HCT116 (cell line): ENCODE measurements at regions not wholly inside any gene's neighbourhood (a gene's known extent, or its start where the extent isn't known, plus 50 kb on each side); places are given as distances from the start of the nearest gene placed in this dataset.

ENCODE experiments used
- ATAC-seq: fragments of 200-7000 bp; cut with Tn5 transposase; 2 replicates; pipeline ENCODE4 v1.9.1; 2020; ENCODE audit warnings: mild to moderate bottlenecking, moderate library complexity
- BruUV-seq: library from RNA; stranded (reverse); fragments of 400-500 nt; replicated peaks from 2 replicates; lab custom pipeline; 2021; lab: Mats Ljungman, UMichigan
- CTCF ChIA-PET: fragments of 300-600 bp; sonication (Branson Sonifier 250); formaldehyde crosslinking; loops from one replicate; lab custom pipeline; 2021; ENCODE audit warnings: antibody characterized with exemption; lab: Charles Lee
- POLR2A ChIA-PET: fragments of 300-600, 350-600 bp; sonication (Branson Sonifier 250); formaldehyde crosslinking; loops from one replicate; lab custom pipeline; 2021; ENCODE audit warnings: antibody characterized with exemption; lab: Charles Lee
- RAD21 ChIA-PET, 2 experiments: fragments of 300-600 bp; sonication (Branson Sonifier 250); formaldehyde crosslinking; loops; one replicate each; lab custom pipeline; 2023; ENCODE audit warnings: low total read pairs in 2 of 2; ENCODE audit not compliant: uncharacterized antibody in 2 of 2, unreplicated experiment in 2 of 2, low non-redundant PET in 1 of 2; lab: Charles Lee
- DNase-seq: peaks from one replicate; pipeline ENCODE4 v3.0.0-alpha.2; 2010; ENCODE audit warnings: low read depth, low spot score
- H2AFZ ChIP-seq: fragments of 200-600 bp; shearing (Covaris generic), sonication (generic); 2 replicates; pipeline ENCODE4 v1.6.1; 2017; ENCODE audit warnings: low read depth, mixed run types, mixed read lengths, antibody characterized with exemption, low read length; ENCODE audit not compliant: poor library complexity, severe bottlenecking
- H3K27ac ChIP-seq: 2 replicates; pipeline ENCODE4 v1.5.1; 2012; ENCODE audit warnings: low read depth, low read length
- H3K27me3 ChIP-seq: fragments of 200-600 bp; sonication (generic); 2 replicates; pipeline ENCODE4 v1.6.1; 2016; ENCODE audit warnings: mixed run types, low read length, mixed read lengths; ENCODE audit not compliant: insufficient read depth
- H3K36me3 ChIP-seq, 2 experiments: fragments of 200-500 bp in 1 of 2; fragments of 200-600 bp in 1 of 2; sonication (Bioruptor generic) in 1 of 2; sonication (generic) in 1 of 2; 2 replicates each; pipeline versions ENCODE4 v1.5.1 to v1.6.1; 2014 to 2016; ENCODE audit warnings: low read length in 2 of 2, inconsistent platforms in 1 of 2, mixed read lengths in 1 of 2, mixed run types in 1 of 2; ENCODE audit not compliant: insufficient read depth in 2 of 2, control insufficient read depth in 1 of 2
- H3K4me1 ChIP-seq, 2 experiments: fragments of 200-600 bp in 1 of 2; sonication (generic) in 1 of 2; 2 replicates each; pipeline versions ENCODE4 v1.5.1 to v1.6.1; 2012 to 2017; ENCODE audit warnings: low read length in 2 of 2, inconsistent platforms in 1 of 2, mild to moderate bottlenecking in 1 of 2, mixed read lengths in 1 of 2, mixed run types in 1 of 2, moderate library complexity in 1 of 2; ENCODE audit not compliant: insufficient read depth in 2 of 2, control insufficient read depth in 1 of 2
- H3K4me2 ChIP-seq: fragments of 200-600 bp; sonication (generic); 2 replicates; pipeline ENCODE4 v1.6.1; 2017; ENCODE audit warnings: mixed run types, low read length, mixed read lengths
- H3K4me3 ChIP-seq, 2 experiments: fragments of 200-600 bp in 1 of 2; sonication (generic) in 1 of 2; replicated peaks in 1 of 2; 2 replicates each; pipeline ENCODE4 v1.5.1; 2011 to 2016; ENCODE audit warnings: low read length in 2 of 2, control low read depth in 1 of 2, low read depth in 1 of 2, mild to moderate bottlenecking in 1 of 2, mixed read lengths in 1 of 2, mixed run types in 1 of 2
- H3K79me2 ChIP-seq: fragments of 200-600 bp; sonication (generic); 2 replicates; pipeline ENCODE4 v1.6.1; 2017; ENCODE audit warnings: mild to moderate bottlenecking, mixed run types, low read length, moderate library complexity, mixed read lengths; ENCODE audit not compliant: insufficient read depth
- H3K9ac ChIP-seq: fragments of 200-600 bp; sonication (generic); 2 replicates; pipeline ENCODE4 v1.6.1; 2016; ENCODE audit warnings: low read length, mixed read lengths
- H3K9me2 ChIP-seq: fragments of 200-600 bp; sonication (generic), shearing (Covaris generic); 2 replicates; pipeline ENCODE4 v1.6.1; 2017; ENCODE audit warnings: mixed run types, mild to moderate bottlenecking, moderate library complexity; ENCODE audit not compliant: insufficient read depth
- H3K9me3 ChIP-seq, 2 experiments: fragments of 200-500 bp in 1 of 2; fragments of 200-600 bp in 1 of 2; sonication (Bioruptor generic) in 1 of 2; sonication (generic) in 1 of 2; 2 replicates each; pipeline ENCODE4 v1.6.1; 2014 to 2017; ENCODE audit warnings: low read length in 2 of 2, mixed read lengths in 2 of 2, inconsistent platforms in 1 of 2, low read depth in 1 of 2, mild to moderate bottlenecking in 1 of 2, mixed run types in 1 of 2, moderate library complexity in 1 of 2; ENCODE audit not compliant: control insufficient read depth in 1 of 2, insufficient read depth in 1 of 2
- H4K20me1 ChIP-seq: fragments of 200-600 bp; sonication (generic), shearing (Covaris generic); 2 replicates; pipeline ENCODE4 v1.6.1; 2017; ENCODE audit warnings: mixed run types, mild to moderate bottlenecking, moderate library complexity; ENCODE audit not compliant: insufficient read depth
- CBX3 ChIP-seq: IDR thresholded peaks from 2 replicates; pipeline ENCODE4 v1.6.1; 2012; ENCODE audit warnings: low read depth
- CEBPB ChIP-seq: IDR thresholded peaks from 2 replicates; pipeline ENCODE4 v1.6.1; 2012; ENCODE audit warnings: low read depth
- EGR1 ChIP-seq: IDR thresholded peaks from 2 replicates; pipeline ENCODE4 v1.6.1; 2012; ENCODE audit warnings: low read depth
- EZH2phosphoT487 ChIP-seq: fragments of 200-600 bp; IDR thresholded peaks from 2 replicates; pipeline ENCODE4 v1.6.1; 2018; ENCODE audit warnings: antibody characterized with exemption, borderline replicate concordance
- JUND ChIP-seq: IDR thresholded peaks from 2 replicates; pipeline ENCODE4 v1.6.1; 2012
- RAD21 ChIP-seq: IDR thresholded peaks from 2 replicates; pipeline ENCODE4 v1.6.1; 2012; ENCODE audit warnings: low read depth, mild to moderate bottlenecking
- REST ChIP-seq: IDR thresholded peaks from 2 replicates; pipeline ENCODE4 v1.6.1; 2012; ENCODE audit warnings: low read depth
- ZBTB33 ChIP-seq: IDR thresholded peaks from 2 replicates; pipeline ENCODE4 v1.6.1; 2011; ENCODE audit warnings: mild to moderate bottlenecking, low read length, moderate library complexity; ENCODE audit not compliant: insufficient replicate concordance; ENCODE audit errors: extremely low read depth
- ZFX ChIP-seq: fragments of 450-650 bp; IDR thresholded peaks from 2 replicates; pipeline ENCODE4 v1.6.1; 2017
- intact Hi-C: fragments of 100-400 bp; cut with micrococcal nuclease; formaldehyde crosslinking; loops from 2 replicates; pipeline ENCODE4 v1.10.0; 2022

- Histone ChIP-seq H3K4me3 (no peak overlapping the region), H3K79me2 (no peaks in the 10 kb centered on the region), H3K27ac (no peak overlapping the region), H3K27me3 (no peaks in the 10 kb centered on the region), H3K9me2 (no peaks in the 10 kb centered on the region), H3K9me3 (no peaks in the 10 kb centered on the region; a peak in 3 of 4 replicates), H4K20me1 (no peaks in the 10 kb centered on the region), H3K36me3 (no peaks in the 10 kb centered on the region), H3K9ac (no peak overlapping the region), H3K4me1 (no peaks in the 10 kb centered on the region), H2AFZ (no peak overlapping the region), H3K4me2 (no peak overlapping the region)
- POLR2A ChIA-PET = no interaction called here
- TF ChIP-seq EGR1 (no peak), RAD21 (no peak), REST (no peak), ZBTB33 (no peak), ZFX (no peak), CBX3 (no peak), EZH2phosphoT487 (no peak), JUND (no peak), CEBPB (no peak)
- ATAC-seq = no peak
- RAD21 ChIA-PET = no interaction called here
- CTCF ChIA-PET = no interaction called here
- BruUV-seq = no TSS peak
- intact Hi-C loops = no loop called here
- no peak for DNase-seq
Measured at GRCh38 chr13:86813198-86813597, 858.0 kb upstream of the SLITRK5 start.
